HS-27A (cell line): ENCODE measurements at regions not wholly inside any gene's neighbourhood (a gene's known extent, or its start where the extent isn't known, plus 50 kb on each side); places are given as distances from the start of the nearest gene placed in this dataset.
"Not testable (repeated sequence)": the region's sequence is repeated elsewhere in the genome, so short reads cannot be mapped to it uniquely, and the experiment has no call there.

Source experiments
- DNase-seq: peaks from one replicate; pipeline ENCODE4 v3.0.0-alpha.2; 2012; ENCODE audit warnings: low read depth, missing footprints

DNA sequence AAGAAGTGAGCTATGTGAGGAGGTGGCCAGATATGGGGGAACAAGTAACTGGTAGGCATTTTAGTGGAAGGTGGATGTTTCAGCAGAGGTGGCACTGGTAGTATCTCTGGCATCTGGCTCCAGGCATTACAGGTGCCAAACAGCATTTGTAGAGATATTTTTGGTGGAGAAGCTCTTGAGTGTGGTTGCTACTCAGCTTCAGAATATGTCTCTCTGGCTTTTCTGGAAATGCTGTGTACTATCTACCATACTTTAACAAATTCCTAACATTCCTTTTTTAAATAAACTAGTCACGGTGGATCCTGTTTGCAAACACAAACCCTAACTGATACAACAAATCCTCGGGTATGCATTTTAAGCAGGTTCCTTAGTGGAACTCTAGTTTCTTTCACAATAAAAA is 128.0 kb downstream of the BARX2 start:
- no peak for DNase-seq

DNA sequence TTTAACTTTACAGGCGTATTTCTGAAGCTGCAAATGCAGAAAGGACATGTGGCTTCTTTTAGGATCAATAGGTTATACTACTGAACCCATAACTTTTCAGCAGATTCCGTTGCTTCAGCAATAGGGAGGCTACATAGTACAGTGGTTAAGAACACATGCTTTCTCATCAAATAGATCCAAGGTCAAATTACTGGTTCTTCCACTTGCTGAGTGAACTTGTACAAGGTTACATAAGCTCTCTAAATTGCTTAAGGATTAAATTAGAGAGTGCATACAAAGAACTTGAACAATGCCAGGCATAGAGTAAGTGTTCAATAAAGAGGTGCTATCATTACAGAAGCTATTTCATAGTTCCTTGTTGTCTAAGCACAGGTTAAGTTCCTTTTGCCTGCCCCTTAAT is 129.6 kb downstream of the BARX2 start:
- no peak for DNase-seq

DNA sequence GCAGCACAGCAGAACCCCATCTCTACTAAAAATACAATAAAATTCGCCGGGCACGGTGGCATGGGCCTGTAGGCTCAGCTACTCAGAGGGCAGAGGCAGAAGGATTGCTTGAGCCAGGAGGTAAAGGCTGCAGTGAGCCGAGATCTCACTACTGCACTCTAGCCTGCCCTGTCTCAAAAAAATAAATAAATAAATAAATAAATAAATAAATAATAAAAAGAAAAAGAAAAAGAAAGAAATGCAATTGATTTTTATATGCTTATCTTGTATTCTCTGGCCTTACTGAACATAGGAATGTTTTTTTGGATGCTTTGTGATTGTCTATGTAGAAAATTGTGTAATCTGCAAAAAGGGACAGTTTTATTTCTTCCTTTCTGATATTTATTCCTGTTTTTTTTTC is 132.5 kb downstream of the BARX2 start:
- no peak for DNase-seq

DNA sequence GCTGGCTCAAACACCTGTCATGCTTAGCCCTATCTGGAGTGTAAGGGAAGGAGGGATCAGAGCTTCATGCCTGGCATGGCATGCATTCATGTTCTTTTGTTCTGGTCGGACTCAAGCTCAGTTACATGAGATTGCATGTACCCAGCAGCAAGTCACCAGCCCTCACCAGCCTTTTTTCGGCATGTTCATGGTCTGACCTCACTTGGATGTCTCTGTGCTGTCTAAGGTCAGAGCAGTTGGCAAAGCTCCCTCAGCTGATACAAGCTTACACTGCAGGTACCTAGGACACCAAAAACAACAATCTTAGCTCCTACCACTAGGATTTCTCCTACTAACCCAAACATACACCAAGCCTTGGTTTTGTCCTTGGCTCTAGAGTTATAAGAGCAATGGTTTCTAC is 152.6 kb downstream of the BARX2 start:
- DNase-seq, result no peak

GRCh38 chr11:129530154-129530895 is 154.7 kb downstream of the BARX2 start:
- DNase-seq, result no peak

- no peak for DNase-seq
Observed at GRCh38 chr11:129533395-129533794, 157.7 kb downstream of the BARX2 start.

DNA sequence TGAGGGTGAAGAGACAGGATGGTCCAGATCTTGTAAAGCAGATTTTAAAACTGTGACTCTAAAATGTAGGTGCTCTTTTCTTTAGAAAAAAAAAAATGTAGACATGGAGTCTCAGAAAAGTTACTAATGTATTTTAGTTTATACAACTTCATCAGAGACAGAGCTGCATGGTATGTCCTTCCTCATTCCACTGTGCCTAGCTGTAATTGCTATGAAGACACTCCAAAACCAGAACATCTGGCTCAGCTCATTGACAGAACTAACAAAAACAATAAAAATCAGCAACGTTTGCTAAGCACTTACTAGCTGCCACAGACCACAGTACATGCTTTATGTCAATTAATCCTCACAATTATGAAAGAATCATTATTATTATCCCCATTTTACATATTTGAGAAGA is 160.7 kb downstream of the BARX2 start:
- DNase-seq, result no peak

GRCh38 chr11:129538323-129538722 is 162.7 kb downstream of the BARX2 start:
- no peak for DNase-seq

- no peak for DNase-seq
Observed at GRCh38 chr11:129543515-129544290, 168.1 kb downstream of the BARX2 start.

GRCh38 chr11:129544691-129545090 is 169.0 kb downstream of the BARX2 start:
- no peak for DNase-seq

- no peak for DNase-seq
Observed at GRCh38 chr11:129546266-129546665, 170.6 kb downstream of the BARX2 start.

DNA sequence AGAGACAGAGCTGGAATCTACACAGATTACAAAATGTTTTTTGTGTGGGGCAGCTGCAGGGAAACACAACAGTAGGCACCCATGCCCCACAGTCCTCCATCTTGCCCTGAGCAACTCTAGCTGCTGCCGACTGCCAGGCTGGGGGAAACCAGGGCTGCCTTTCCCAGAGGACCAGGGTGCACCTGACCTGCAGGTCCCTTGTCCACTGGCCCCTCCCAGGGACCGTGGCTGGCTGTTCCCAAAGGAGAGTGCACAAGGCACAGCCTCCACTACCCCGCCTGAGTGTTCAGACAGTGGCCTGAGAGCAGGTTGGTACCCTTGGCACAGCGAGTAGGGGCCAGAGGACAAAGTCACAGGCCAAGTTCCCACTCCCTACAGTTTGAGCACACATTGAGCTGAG is 181.8 kb downstream of the BARX2 start:
- no peak for DNase-seq

GRCh38 chr11:129569007-129569406 is 193.4 kb downstream of the BARX2 start:
- DNase-seq, result no peak

DNA sequence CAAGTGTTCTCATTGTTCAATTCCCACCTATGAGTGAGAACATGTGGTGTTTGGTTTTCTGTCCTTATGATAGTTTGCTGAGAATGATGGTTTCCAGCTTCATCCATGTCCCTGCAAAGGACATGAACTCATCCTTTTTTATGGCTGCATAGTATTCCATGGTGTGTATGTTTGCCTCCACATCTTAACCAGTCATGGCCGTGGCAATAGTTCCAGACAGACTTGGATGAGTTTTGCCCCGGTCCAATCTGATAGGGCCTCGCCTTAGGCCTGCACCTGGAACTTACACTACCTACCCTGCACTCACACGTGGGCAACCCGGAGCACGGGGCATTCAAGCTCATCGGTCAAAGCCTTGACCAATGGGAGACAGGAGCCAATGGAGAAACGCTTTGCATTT is 197.0 kb downstream of the BARX2 start:
- DNase-seq, result not testable (repeated sequence)

GRCh38 chr11:129573161-129573560 is 197.5 kb downstream of the BARX2 start:
- no peak for DNase-seq

- no peak for DNase-seq
Observed at GRCh38 chr11:129574431-129574830, 198.8 kb downstream of the BARX2 start.

DNA sequence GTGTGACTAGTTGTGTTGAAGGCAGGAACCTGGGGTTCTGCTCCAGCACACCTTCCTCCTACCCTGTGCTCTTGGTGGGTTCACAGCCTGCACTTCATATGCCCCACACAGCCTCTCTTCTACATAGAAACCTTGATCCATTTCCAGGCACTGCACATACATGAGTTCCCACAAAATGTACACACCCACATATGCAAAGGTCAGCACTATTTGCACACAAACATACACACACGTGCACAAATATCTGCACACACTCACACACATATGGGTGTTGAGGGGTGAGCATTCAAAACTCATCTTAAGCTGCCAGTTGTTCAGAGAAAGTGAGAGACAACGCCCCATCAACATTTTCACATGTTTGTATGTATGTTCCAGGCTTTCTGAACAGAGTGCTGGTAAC is 201.0 kb downstream of the BARX2 start:
- DNase-seq, result no peak

GRCh38 chr11:129578006-129578405 is 202.4 kb downstream of the BARX2 start:
- no peak for DNase-seq

DNA sequence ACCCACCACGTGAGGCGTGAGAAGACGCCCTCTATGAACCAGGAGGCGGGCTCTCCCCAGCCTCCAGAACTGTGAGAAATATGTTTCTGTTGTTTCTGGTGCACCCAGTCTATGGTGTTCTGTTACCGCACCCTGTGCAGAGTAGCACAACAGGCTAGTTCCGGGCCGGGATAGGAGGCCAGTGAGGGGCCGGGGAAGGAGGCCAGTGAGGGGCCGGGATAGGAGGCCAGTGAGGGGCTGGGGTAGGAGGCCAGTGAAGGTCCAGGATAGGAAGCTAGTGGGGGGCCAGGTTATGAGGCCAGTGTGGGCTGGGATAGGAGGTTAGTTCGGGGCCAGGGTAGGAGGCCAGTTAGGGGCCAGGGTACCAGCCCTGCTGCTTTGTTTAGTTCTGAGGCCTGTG is 204.6 kb downstream of the BARX2 start:
- DNase-seq, result no peak

GRCh38 chr11:129584316-129584715 is 208.7 kb downstream of the BARX2 start:
- DNase-seq, result no peak

GRCh38 chr11:129589190-129589860 is 213.7 kb downstream of the BARX2 start:
- DNase-seq, result no peak

- DNase-seq, result no peak
Observed at GRCh38 chr11:129590030-129590752, 214.5 kb downstream of the BARX2 start.
